Peyer's patch (tissue), 4 donors: ENCODE measurements at regions not wholly inside any gene's neighbourhood (a gene's known extent, or its start where the extent isn't known, plus 50 kb on each side); places are given as distances from the start of the nearest gene placed in this dataset.
"Not testable (repeated sequence)": the region's sequence is repeated elsewhere in the genome, so short reads cannot be mapped to it uniquely, and the experiment has no call there.

Experiments used
- DNase-seq, 3 donors: peaks; one replicate each; pipeline ENCODE4 v3.0.0-alpha.2; 2017 to 2019
- H3K27ac ChIP-seq, 4 donors: fragments of 200-600 bp; sonication (generic); one replicate each; pipeline ENCODE4 v1.5.1; 2016 to 2019
- H3K27me3 ChIP-seq, 2 donors: fragments of 200-600 bp; sonication (generic); one replicate each; pipeline ENCODE4 v1.5.1; 2019
- H3K36me3 ChIP-seq, 3 donors: fragments of 200-600 bp; sonication (generic); one replicate each; pipeline ENCODE4 v1.5.1; 2016 to 2019
- H3K4me1 ChIP-seq, 4 donors: fragments of 200-600 bp; sonication (generic); one replicate each; pipeline ENCODE4 v1.5.1; 2016 to 2019
- H3K4me3 ChIP-seq, 4 donors: fragments of 200-600 bp; sonication (generic); 1 replicate in 3 of 4; 2 replicates in 1 of 4; pipeline ENCODE4 v1.5.1; 2016 to 2019; ENCODE audit warnings: mild to moderate bottlenecking in 1 of 4
- H3K9me3 ChIP-seq, 4 donors: fragments of 200-600 bp; sonication (generic); one replicate each; pipeline ENCODE4 v1.5.1; 2016 to 2019; ENCODE audit warnings: mild to moderate bottlenecking in 1 of 4
- POLR2A ChIP-seq, 2 donors: fragments of 450-650 bp; IDR thresholded peaks; one replicate each; pipeline ENCODE4 v1.5.1; 2017; ENCODE audit warnings: antibody characterized with exemption in 2 of 2, mild to moderate bottlenecking in 2 of 2, moderate library complexity in 2 of 2
- TF ChIP-seq, protein P1 (sequence below), 6 experiments: fragments of 450-650 bp in 4 of 6; fragments of 200-600 bp in 2 of 6; sonication (generic) in 1 of 6; IDR thresholded peaks; one replicate each; pipeline ENCODE4 v1.5.1; 2017 to 2019; ENCODE audit warnings: antibody characterized with exemption in 6 of 6, mild to moderate bottlenecking in 3 of 6, moderate library complexity in 1 of 6

DNA sequence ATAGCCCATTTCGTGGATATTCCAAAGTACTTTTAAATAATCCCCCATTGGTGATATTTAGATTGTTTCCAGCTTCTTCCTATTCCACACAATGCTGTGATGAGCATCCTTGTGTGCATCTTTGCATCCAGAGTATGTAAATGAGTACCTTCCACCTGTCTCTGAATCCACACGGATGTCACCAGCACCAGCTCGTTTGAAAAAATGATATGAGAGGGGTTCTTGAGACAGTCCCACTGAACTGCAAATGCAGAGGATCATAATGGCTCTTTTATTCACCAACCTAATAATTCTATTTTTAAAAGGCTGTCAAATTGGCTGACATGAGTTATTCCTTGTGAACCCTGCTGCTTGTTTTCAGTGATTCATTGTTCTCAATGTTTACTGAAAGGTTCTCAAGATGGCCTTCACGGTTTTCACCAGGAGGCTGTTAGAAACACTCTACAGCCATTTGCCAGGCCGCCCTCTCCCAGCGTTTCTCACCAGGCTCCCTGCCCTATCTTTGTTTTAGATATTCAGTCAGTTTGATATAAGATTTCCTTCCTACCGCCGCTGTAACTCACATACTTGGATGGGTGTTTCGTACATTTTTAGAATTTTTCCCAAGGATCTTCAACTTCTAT is 96.7 kb upstream of the PTPRG start:
- Histone ChIP-seq H3K27ac (no peak overlapping the region), H3K9me3 (no peaks in the 10 kb centered on the region), H3K4me3 (no peak overlapping the region), H3K36me3 (no peaks in the 10 kb centered on the region), H3K27me3 (no peaks in the 10 kb centered on the region), H3K4me1 (no peaks in the 10 kb centered on the region)
- no peak for DNase-seq
- TF ChIP-seq POLR2A (IDR thresholded peaks at IDR 0.05) = no peak
- TF ChIP-seq, protein P1, sequence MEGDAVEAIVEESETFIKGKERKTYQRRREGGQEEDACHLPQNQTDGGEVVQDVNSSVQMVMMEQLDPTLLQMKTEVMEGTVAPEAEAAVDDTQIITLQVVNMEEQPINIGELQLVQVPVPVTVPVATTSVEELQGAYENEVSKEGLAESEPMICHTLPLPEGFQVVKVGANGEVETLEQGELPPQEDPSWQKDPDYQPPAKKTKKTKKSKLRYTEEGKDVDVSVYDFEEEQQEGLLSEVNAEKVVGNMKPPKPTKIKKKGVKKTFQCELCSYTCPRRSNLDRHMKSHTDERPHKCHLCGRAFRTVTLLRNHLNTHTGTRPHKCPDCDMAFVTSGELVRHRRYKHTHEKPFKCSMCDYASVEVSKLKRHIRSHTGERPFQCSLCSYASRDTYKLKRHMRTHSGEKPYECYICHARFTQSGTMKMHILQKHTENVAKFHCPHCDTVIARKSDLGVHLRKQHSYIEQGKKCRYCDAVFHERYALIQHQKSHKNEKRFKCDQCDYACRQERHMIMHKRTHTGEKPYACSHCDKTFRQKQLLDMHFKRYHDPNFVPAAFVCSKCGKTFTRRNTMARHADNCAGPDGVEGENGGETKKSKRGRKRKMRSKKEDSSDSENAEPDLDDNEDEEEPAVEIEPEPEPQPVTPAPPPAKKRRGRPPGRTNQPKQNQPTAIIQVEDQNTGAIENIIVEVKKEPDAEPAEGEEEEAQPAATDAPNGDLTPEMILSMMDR (IDR thresholded peaks at IDR 0.05) = no peak

DNA sequence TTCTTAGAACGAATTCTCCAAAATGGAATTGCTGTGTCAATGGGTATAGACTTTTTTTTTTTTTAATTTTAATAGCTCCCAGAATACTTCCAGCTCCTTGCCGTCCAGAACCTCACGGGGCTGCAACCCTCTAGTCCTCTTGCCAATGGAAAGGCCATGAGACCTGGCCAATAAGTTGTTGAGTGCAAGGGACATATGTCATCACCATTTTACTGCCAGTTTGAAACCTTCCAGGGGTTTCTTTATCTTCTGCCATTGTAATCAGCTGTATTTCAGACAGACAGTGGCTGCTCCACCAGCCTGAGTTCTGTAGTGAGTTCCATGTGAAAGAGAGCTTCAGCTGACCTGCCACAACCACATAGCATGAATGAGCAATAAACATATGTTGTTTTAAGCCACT is 95.0 kb upstream of the PTPRG start:
- DNase-seq = no peak
- H3K4me1 ChIP-seq = no peaks in the 10 kb centered on the region
- H3K4me3 ChIP-seq = no peak overlapping the region
- TF ChIP-seq, protein P1 (IDR thresholded peaks at IDR 0.05) = no peak
- no peak for TF ChIP-seq POLR2A (IDR thresholded peaks at IDR 0.05)
- no peak overlapping the region for H3K27ac ChIP-seq
- no peaks in the 10 kb centered on the region for H3K36me3 ChIP-seq
- no peaks in the 10 kb centered on the region for H3K27me3 ChIP-seq
- H3K9me3 ChIP-seq = peaks cover 0 to 2% (median 0%) of the 10 kb centered on the region in 4 donors

DNA sequence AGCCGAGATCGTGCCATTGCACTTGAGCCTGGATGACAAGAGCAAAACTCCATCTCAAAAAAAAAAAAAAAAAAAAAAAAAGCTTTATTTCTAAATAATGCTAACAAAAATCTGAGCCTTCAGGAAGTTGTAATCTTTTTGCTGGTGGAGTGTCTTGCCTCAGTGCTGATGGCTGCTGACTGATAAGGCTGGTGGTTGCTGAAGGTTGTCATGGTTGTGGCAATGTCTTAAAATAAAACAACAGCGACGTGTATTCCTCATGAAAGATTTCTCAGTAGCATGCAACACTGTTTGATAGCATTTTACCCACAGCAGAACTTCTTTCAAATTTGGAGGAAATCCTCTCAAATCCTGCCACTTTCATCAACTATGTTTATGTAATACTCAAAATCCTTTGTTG is 77.4 kb upstream of the PTPRG start:
- TF ChIP-seq POLR2A (IDR thresholded peaks at IDR 0.05) = no peak
- TF ChIP-seq, protein P1 (IDR thresholded peaks at IDR 0.05) = no peak
- H3K4me1 ChIP-seq = no peaks in the 10 kb centered on the region
- H3K27ac ChIP-seq = no peak overlapping the region
- H3K36me3 ChIP-seq = no peaks in the 10 kb centered on the region
- H3K9me3 ChIP-seq = no peaks in the 10 kb centered on the region
- no peak overlapping the region for H3K4me3 ChIP-seq
- no peaks in the 10 kb centered on the region for H3K27me3 ChIP-seq
- no peak for DNase-seq

DNA sequence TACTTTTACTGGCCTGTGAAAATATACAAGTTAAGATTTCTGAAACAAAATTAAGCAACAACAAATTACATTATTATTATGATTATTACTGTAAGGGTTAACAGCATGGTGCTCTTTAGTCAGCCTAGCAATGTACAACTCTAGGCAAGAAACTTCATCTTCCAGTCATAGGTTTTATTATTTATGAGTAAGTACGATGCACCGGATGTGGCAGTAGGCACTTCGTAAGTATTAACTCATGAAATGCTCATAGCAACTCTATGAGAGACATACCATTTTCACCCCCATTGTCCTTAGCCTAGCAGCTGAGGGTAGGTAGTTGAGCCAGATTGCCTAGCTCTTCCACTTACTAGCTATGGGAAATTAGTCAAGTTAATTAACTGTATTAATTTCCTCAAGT is 68.0 kb upstream of the PTPRG start:
- Histone ChIP-seq H3K27ac (no peak overlapping the region), H3K9me3 (no peaks in the 10 kb centered on the region), H3K4me3 (no peak overlapping the region), H3K27me3 (no peaks in the 10 kb centered on the region), H3K4me1 (no peaks in the 10 kb centered on the region), H3K36me3 (no peaks in the 10 kb centered on the region)
- no peak for DNase-seq
- no peak for TF ChIP-seq POLR2A (IDR thresholded peaks at IDR 0.05)
- TF ChIP-seq, protein P1 (IDR thresholded peaks at IDR 0.05) = no peak

DNA sequence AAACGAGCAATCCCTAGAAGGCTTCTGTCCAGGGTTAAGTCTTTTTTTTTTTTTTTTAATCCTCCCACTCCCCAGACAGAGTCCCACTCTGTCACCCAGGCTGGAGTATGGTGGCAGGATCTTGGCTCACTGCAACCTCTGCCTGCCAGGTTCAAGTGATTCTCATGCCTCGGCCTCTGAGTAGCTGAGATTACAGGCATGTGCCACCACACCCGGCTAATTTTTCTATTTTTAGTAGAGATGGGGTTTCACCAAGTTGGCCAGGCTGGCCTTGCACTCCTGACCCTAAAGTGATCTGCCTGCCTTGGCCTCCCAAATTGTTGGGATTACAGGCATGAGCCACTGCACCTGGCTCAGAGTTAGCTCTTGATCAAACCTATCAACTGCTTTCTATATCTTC is 67.1 kb upstream of the PTPRG start:
- H3K9me3 ChIP-seq, H3K27me3 ChIP-seq, DNase-seq, H3K4me3 ChIP-seq, H3K36me3 ChIP-seq, H3K4me1 ChIP-seq, H3K27ac ChIP-seq: not testable (repeated sequence)

DNA sequence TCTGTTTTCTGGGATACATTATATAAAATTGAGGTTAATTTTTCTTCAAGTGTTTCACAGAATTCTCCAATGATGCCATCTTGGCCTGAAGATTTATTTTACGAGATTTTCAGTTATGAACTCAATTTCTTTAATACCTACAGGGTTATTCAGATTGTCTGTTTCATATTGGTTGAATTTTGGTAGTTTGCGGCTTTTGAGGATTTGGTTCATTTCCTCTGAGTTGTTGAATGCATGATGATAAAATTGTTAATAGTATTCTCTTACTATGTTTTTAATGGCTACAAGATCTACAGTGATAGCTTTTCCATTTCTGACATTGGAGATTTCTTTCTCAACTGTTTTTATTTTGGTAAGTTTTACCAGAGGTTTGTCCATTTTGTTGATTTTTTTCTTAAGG is 63.9 kb upstream of the PTPRG start:
- Histone ChIP-seq H3K4me1 (no peaks in the 10 kb centered on the region), H3K36me3 (no peaks in the 10 kb centered on the region), H3K27ac (no peak overlapping the region), H3K27me3 (no peaks in the 10 kb centered on the region), H3K4me3 (no peak overlapping the region), H3K9me3 (no peaks in the 10 kb centered on the region)
- DNase-seq = no peak
- no peak for TF ChIP-seq POLR2A (IDR thresholded peaks at IDR 0.05)
- TF ChIP-seq, protein P1 (IDR thresholded peaks at IDR 0.05) = no peak
